ENCODE measurements at regions not wholly inside any gene's neighbourhood (a gene's known extent, or its start where the extent isn't known, plus 50 kb on each side); places are given as distances from the start of the nearest gene placed in this dataset.

DNA sequence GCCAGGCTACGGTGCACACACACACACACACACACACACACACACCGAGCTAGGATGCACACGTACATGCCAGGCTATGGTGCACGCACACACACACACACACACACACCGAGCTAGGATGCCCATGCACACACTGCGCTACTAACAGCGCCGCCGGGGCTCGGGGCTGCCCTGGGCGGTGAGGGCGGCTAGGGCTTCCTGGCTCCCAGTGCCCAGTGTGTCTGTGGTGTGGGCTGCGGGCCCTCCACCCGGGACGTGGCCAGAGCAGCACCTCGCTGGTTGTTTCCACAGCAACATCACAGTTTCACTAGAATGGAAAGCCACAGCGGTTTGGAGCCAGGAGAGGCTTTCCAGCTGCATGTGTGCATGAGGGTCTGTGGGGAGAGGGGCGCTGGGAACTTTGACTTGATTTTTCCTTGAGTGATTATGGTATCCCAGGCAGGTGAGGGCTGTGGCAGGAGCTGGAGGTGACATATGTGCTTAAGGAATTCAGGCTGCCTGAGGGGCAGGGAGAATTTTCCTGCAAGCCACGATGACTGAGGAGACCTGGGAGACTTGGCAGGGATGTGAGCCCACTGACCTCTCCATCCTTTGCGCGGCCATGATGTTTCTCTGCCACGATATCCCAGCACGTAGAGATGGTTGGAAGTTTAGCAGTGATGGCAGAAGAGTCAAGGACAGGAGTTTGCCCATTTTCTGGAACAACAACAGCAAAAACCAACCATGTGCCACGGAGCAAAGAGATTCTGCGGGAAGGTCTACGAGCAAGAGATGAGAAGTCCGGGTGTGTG, 195.9 kb downstream of the SNX19 start:
- no peak for ATAC-seq
- Mint-ChIP-seq H3K27me3 (ENCODE audit: low read depth) (no peaks in the 10 kb centered on the region), H3K4me1 (ENCODE audit: low read depth) (no peaks in the 10 kb centered on the region), H3K36me3 (ENCODE audit: low read depth) (no peaks in the 10 kb centered on the region), H3K4me3 (no peak overlapping the region), H3K27ac (no peak overlapping the region), H3K9me3 (ENCODE audit: insufficient read depth) (no peaks in the 10 kb centered on the region)
- CTCF ChIA-PET: interaction anchor here (1.2 kb wide), 1 partner anchor 10 kb away, joined by 3 read pairs; no protein-coding TSS in a partner anchor
- POLR2A ChIA-PET: no interaction called here
- DNase-seq: no peak

DNA sequence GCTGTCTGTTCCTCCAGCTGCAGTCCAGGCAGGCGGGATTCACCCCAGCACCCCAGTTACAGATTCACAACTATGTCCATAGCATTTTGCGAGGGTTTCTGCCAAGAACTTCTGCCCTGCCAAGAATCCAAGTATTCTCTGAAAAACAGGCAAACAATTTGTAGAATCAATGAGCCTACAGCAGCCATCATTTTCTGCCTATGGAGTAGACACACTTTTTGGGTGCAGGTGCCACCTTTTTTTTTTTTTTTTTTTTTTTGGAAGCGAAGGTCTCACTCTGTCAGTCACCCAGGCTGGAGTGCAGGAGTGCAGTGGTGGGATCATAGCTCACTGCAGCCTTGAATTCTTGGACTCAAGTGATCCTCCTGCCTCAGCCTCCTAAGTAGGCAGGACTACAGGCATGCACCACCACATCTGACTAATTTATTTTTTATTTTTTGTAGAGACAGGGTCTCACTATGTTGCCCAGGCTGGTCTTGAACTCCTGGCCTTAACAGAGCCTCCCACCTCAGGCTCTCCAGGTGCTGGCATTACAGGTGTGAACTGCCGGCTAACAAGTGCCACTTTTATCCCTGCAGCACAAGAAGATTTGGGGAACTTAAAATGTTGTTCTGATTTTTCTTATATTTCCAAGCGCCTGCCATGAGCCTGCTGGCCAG, 195.1 kb downstream of the SNX19 start:
- H3K4me1 Mint-ChIP-seq (ENCODE audit: low read depth): no peaks in the 10 kb centered on the region
- DNase-seq (no peak), ATAC-seq (no peak)
- H3K36me3 Mint-ChIP-seq (ENCODE audit: low read depth): no peaks in the 10 kb centered on the region
- H3K27me3 Mint-ChIP-seq (ENCODE audit: low read depth): no peaks in the 10 kb centered on the region
- no peak overlapping the region for H3K27ac Mint-ChIP-seq
- H3K4me3 Mint-ChIP-seq: no peak overlapping the region
- CTCF ChIA-PET: no interaction called here
- H3K9me3 Mint-ChIP-seq (ENCODE audit: insufficient read depth): no peaks in the 10 kb centered on the region
- POLR2A ChIA-PET: no interaction called here

- Mint-ChIP-seq H3K4me1 (ENCODE audit: low read depth) (no peaks in the 10 kb centered on the region), H3K9me3 (ENCODE audit: insufficient read depth) (no peaks in the 10 kb centered on the region), H3K4me3 (no peak overlapping the region), H3K36me3 (ENCODE audit: low read depth) (no peaks in the 10 kb centered on the region), H3K27ac (no peak overlapping the region), H3K27me3 (ENCODE audit: low read depth) (no peaks in the 10 kb centered on the region)
- CTCF ChIA-PET: no interaction called here
- DNase-seq (no peak), ATAC-seq (no peak)
- POLR2A ChIA-PET: no interaction called here
Measured at GRCh38 chr11:130721736-130722135, 194.5 kb downstream of the SNX19 start.

DNA sequence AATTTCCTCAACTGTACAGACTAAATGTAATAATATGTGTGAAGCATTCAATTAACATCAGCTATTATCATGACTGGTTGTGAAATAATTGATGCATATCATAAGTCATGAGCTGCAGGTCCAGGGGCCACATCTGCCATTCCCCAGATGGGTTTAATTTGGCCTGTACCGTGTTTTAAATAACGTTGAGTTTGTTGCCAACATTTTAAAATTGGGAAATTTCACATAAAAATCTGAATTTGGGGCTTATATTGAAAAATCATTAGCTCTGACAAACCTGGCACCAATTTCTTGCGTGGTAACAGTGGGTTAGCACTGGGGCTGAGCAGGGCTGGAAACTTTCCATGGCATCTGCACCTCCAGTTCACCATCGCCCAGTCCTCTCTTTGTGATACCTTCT, 193.9 kb downstream of the SNX19 start:
- no peak for DNase-seq
- no peaks in the 10 kb centered on the region for H3K4me1 Mint-ChIP-seq (ENCODE audit: low read depth)
- no peak for ATAC-seq
- CTCF ChIA-PET: no interaction called here
- H3K27ac Mint-ChIP-seq: no peak overlapping the region
- H3K27me3 Mint-ChIP-seq (ENCODE audit: low read depth): no peaks in the 10 kb centered on the region
- no peak overlapping the region for H3K4me3 Mint-ChIP-seq
- no peaks in the 10 kb centered on the region for H3K36me3 Mint-ChIP-seq (ENCODE audit: low read depth)
- H3K9me3 Mint-ChIP-seq (ENCODE audit: insufficient read depth): no peaks in the 10 kb centered on the region
- POLR2A ChIA-PET: no interaction called here

- peaks cover 14% of the 10 kb centered on the region for H3K9me3 Mint-ChIP-seq (ENCODE audit: insufficient read depth)
- H3K27me3 Mint-ChIP-seq (ENCODE audit: low read depth): no peaks in the 10 kb centered on the region
- ChIA-PET POLR2A (no interaction called here), CTCF (interaction anchor here (1.2 kb wide), 1 partner anchor 291 kb away, joined by 3 read pairs; no protein-coding TSS in a partner anchor)
- ATAC-seq: no peak
- H3K27ac Mint-ChIP-seq: no peak overlapping the region
- no peak overlapping the region for H3K4me3 Mint-ChIP-seq
- H3K36me3 Mint-ChIP-seq (ENCODE audit: low read depth): no peaks in the 10 kb centered on the region
- H3K4me1 Mint-ChIP-seq (ENCODE audit: low read depth): no peaks in the 10 kb centered on the region
- no peak for DNase-seq
Measured at GRCh38 chr11:130725421-130726233, 190.7 kb downstream of the SNX19 start.

- peaks cover 2% of the 10 kb centered on the region for H3K27me3 Mint-ChIP-seq (ENCODE audit: low read depth)
- H3K36me3 Mint-ChIP-seq (ENCODE audit: low read depth): no peaks in the 10 kb centered on the region
- no peaks in the 10 kb centered on the region for H3K4me1 Mint-ChIP-seq (ENCODE audit: low read depth)
- no peak overlapping the region for H3K27ac Mint-ChIP-seq
- ATAC-seq (no peak), DNase-seq (no peak)
- H3K4me3 Mint-ChIP-seq: no peak overlapping the region
- ChIA-PET POLR2A (no interaction called here), CTCF (no interaction called here)
- peaks cover 15% of the 10 kb centered on the region for H3K9me3 Mint-ChIP-seq (ENCODE audit: insufficient read depth)
Measured at GRCh38 chr11:130726234-130727037, 189.8 kb downstream of the SNX19 start.

DNA sequence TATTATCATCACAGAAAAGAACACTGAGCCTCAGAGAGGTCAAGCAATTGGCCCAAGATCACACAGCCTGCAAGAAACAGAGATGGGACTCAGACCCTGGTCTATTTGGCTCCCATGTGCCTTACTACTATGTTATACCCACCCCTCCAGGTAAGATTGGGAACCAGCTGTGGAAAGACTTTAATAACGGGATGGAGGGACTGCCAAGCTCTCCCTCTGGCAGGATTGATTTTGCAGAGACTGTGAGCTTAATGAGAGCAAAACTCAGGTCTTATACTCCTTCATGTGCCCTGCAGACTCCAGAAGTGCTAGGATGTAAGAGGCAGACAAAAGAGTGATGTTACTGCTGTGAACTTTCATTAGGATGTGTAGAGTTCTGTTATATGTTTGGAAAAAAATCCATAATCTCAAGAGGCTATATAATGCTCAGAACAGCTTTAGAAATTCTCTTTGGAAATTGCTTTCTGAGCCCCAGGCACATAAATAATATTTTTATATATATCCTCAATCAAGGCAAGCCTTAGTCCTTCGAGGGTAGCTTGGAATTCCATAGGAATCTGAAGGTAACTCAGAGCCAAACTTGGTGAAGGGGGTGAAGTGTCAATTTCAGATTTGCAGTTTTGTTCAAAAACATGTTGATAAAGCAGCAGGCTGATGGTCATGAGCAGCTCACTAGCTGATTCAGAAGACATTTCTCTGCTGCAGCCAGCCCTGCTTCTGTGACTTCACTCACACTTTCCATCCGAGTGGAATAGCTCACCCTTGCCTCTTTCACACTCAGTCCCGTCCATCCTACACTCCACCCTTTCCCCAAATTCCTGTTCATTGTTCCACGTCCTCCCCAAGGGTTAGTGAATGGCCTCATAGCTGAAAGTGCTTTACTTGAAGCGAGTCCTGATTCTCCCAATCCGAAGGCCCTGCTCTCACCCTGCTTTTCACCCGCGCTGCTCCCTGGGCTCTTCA, 188.8 kb downstream of the SNX19 start:
- Mint-ChIP-seq H3K27ac (no peak overlapping the region), H3K27me3 (ENCODE audit: low read depth) (peaks cover 2% of the 10 kb centered on the region), H3K4me1 (ENCODE audit: low read depth) (no peaks in the 10 kb centered on the region), H3K4me3 (no peak overlapping the region), H3K36me3 (ENCODE audit: low read depth) (no peaks in the 10 kb centered on the region), H3K9me3 (ENCODE audit: insufficient read depth) (peaks cover 15% of the 10 kb centered on the region)
- DNase-seq (no peak), ATAC-seq (no peak)
- ChIA-PET CTCF (no interaction called here), POLR2A (no interaction called here)

- ChIA-PET POLR2A (no interaction called here), CTCF (no interaction called here)
- H3K27ac Mint-ChIP-seq: no peak overlapping the region
- DNase-seq (no peak), ATAC-seq (no peak)
- no peaks in the 10 kb centered on the region for H3K4me1 Mint-ChIP-seq (ENCODE audit: low read depth)
- H3K27me3 Mint-ChIP-seq (ENCODE audit: low read depth): peaks cover 2% of the 10 kb centered on the region
- H3K9me3 Mint-ChIP-seq (ENCODE audit: insufficient read depth): peaks cover 15% of the 10 kb centered on the region
- no peaks in the 10 kb centered on the region for H3K36me3 Mint-ChIP-seq (ENCODE audit: low read depth)
- no peak overlapping the region for H3K4me3 Mint-ChIP-seq
Measured at GRCh38 chr11:130728185-130729180, 187.8 kb downstream of the SNX19 start.

GRCh38 chr11:130729193-130729592, 187.1 kb downstream of the SNX19 start:
- H3K27me3 Mint-ChIP-seq (ENCODE audit: low read depth): peaks cover 2% of the 10 kb centered on the region
- peaks cover 15% of the 10 kb centered on the region for H3K9me3 Mint-ChIP-seq (ENCODE audit: insufficient read depth)
- ATAC-seq (no peak), DNase-seq (no peak)
- POLR2A ChIA-PET: no interaction called here
- H3K36me3 Mint-ChIP-seq (ENCODE audit: low read depth): no peaks in the 10 kb centered on the region
- H3K27ac Mint-ChIP-seq: no peak overlapping the region
- CTCF ChIA-PET: no interaction called here
- no peak overlapping the region for H3K4me3 Mint-ChIP-seq
- no peaks in the 10 kb centered on the region for H3K4me1 Mint-ChIP-seq (ENCODE audit: low read depth)

DNA sequence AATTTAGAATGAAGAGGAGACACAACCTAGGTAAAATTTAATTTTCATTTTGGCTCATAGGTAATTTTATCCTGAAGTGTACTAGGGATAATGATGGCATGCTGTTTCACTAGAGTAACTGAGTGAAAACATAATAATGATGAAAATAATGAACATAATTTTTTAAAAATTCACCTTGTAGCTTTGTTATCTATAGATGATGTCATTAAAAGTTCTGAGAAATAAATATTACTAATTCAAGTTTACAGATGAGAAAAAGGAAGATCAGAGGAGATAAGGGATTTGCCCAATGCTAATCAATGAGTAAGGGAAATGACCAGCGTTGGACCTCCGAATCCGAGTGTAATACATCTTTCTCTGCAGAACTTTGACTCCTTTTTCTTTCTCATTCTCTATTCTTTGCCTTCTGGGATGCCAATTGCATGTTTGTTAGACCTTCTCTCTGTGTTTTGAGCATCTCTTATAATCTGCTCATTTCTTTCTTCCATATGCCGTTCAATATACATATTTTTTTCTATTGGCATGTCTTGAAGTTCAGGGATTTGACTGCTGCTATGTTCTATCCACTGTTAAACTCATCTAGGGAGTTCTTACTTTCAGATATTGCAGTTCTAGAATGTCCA, 186.5 kb downstream of the SNX19 start:
- DNase-seq: no peak
- POLR2A ChIA-PET: no interaction called here
- peaks cover 17% of the 10 kb centered on the region for H3K9me3 Mint-ChIP-seq (ENCODE audit: insufficient read depth)
- peaks cover 2% of the 10 kb centered on the region for H3K27me3 Mint-ChIP-seq (ENCODE audit: low read depth)
- no peak overlapping the region for H3K4me3 Mint-ChIP-seq
- peaks cover 2% of the 10 kb centered on the region for H3K4me1 Mint-ChIP-seq (ENCODE audit: low read depth)
- H3K36me3 Mint-ChIP-seq (ENCODE audit: low read depth): no peaks in the 10 kb centered on the region
- CTCF ChIA-PET: no interaction called here
- ATAC-seq: no peak
- no peak overlapping the region for H3K27ac Mint-ChIP-seq

Data from activated CD8-positive, alpha-beta T cell treated with anti-CD3 and anti-CD28 coated beads, Interleukin-2, amount 10 ng/mL, durations not matched to agents 7 days and 5 days (primary cell).